ENCODE measurements at regions not wholly inside any gene's neighbourhood (a gene's known extent, or its start where the extent isn't known, plus 50 kb on each side); places are given as distances from the start of the nearest gene placed in this dataset.
"Not testable (repeated sequence)": the region's sequence is repeated elsewhere in the genome, so short reads cannot be mapped to it uniquely, and the experiment has no call there.

DNA sequence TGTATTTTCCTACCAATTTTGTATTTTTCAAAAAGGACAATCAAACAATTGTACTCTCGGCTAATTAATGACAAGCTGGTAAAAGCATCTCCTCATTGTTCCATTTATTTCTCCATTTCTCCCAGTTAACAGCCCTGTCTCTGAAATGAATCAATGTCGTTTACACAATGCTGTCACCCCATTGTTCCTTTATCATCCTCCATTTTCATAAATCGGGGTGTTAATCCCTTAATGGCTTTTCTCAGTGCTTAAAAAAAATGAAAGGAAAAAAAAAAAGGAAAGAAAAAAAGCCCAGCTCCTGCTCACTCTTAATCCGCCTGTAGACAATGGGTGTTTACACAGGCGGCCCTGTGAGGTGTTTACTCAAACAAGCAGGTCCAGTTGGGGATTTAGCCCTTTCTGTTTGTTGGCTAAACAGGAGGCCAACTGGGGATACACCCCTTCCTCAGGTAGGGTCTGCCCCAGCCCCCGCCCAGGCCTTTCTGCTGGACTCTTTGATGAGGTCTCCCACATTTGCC, 86.8 kb upstream of the SALL1 start:
- DNase-seq (no peak), FAIRE-seq (no peak)
- TF ChIP-seq CTCF (IDR thresholded peaks at IDR 0.05; ENCODE audit: borderline replicate concordance, extremely low read depth, insufficient read depth) = no peak
- Histone ChIP-seq H3K9ac (ENCODE audit: low read length in 3 of 3) (no peak overlapping the region), H3K27me3 (ENCODE audit: control insufficient read depth, insufficient read depth, low read length) (no peaks in the 10 kb centered on the region), H3K36me3 (ENCODE audit: control insufficient read depth in 2 of 3, insufficient read depth in 3 of 3, low read length in 3 of 3) (peaks cover 0 to 3% (median 0%) of the 10 kb centered on the region in 3 donors), H3K9me3 (ENCODE audit: control insufficient read depth in 2 of 3, insufficient read depth in 1 of 3, low read length in 3 of 3) (peaks cover 0 to 2% (median 0%) of the 10 kb centered on the region in 3 donors), H3K4me3 (ENCODE audit: low read length in 3 of 3) (no peak overlapping the region), H3K27ac (ENCODE audit: low read depth in 2 of 2, low read length in 2 of 2) (no peak overlapping the region), H3K4me1 (ENCODE audit: control insufficient read depth in 2 of 3, insufficient read depth in 2 of 3, low read depth in 1 of 3, low read length in 3 of 3) (no peaks in the 10 kb centered on the region)
- intact Hi-C loops (cut with DNase I) = no loop called here

GRCh38 chr16:51237207-51237606, 86.1 kb upstream of the SALL1 start:
- intact Hi-C loops (cut with DNase I) = no loop called here
- Histone ChIP-seq H3K9ac (ENCODE audit: low read length in 3 of 3) (no peak overlapping the region), H3K4me1 (ENCODE audit: control insufficient read depth in 2 of 3, insufficient read depth in 2 of 3, low read depth in 1 of 3, low read length in 3 of 3) (no peaks in the 10 kb centered on the region), H3K27ac (ENCODE audit: low read depth in 2 of 2, low read length in 2 of 2) (no peak overlapping the region), H3K4me3 (ENCODE audit: low read length in 3 of 3) (no peak overlapping the region), H3K27me3 (ENCODE audit: control insufficient read depth, insufficient read depth, low read length) (no peaks in the 10 kb centered on the region), H3K36me3 (ENCODE audit: control insufficient read depth in 2 of 3, insufficient read depth in 3 of 3, low read length in 3 of 3) (peaks cover 0 to 3% (median 0%) of the 10 kb centered on the region in 3 donors), H3K9me3 (ENCODE audit: control insufficient read depth in 2 of 3, insufficient read depth in 1 of 3, low read length in 3 of 3) (peaks cover 0 to 2% (median 0%) of the 10 kb centered on the region in 3 donors)
- no peak for TF ChIP-seq CTCF (IDR thresholded peaks at IDR 0.05; ENCODE audit: borderline replicate concordance, extremely low read depth, insufficient read depth)
- no peak for FAIRE-seq
- DNase-seq = no peak

DNA sequence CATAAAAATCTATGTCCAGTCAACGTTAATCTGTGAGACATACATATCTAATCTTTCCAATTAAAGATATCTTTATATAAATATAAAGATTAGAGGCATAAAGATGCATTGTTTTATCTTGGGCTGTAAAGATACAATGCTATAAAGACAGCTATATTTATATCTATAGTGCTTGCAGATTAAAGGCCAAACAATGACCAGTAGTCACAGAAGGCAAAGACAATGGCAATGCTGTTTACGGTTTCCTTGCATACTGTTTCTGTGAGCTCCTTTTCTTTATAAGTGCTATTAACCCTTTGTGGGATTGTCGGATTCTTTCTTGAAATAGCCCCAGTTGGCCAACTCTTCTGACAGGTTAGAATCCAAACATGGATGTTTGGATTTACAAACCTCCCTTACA, 85.5 kb upstream of the SALL1 start:
- FAIRE-seq (no peak), DNase-seq (no peak)
- Histone ChIP-seq H3K9me3 (ENCODE audit: control insufficient read depth in 2 of 3, insufficient read depth in 1 of 3, low read length in 3 of 3) (peaks cover 0 to 2% (median 0%) of the 10 kb centered on the region in 3 donors), H3K4me3 (ENCODE audit: low read length in 3 of 3) (no peak overlapping the region), H3K4me1 (ENCODE audit: control insufficient read depth in 2 of 3, insufficient read depth in 2 of 3, low read depth in 1 of 3, low read length in 3 of 3) (no peaks in the 10 kb centered on the region), H3K27ac (ENCODE audit: low read depth in 2 of 2, low read length in 2 of 2) (no peak overlapping the region), H3K27me3 (ENCODE audit: control insufficient read depth, insufficient read depth, low read length) (no peaks in the 10 kb centered on the region), H3K9ac (ENCODE audit: low read length in 3 of 3) (no peak overlapping the region), H3K36me3 (ENCODE audit: control insufficient read depth in 2 of 3, insufficient read depth in 3 of 3, low read length in 3 of 3) (peaks cover 0 to 3% (median 0%) of the 10 kb centered on the region in 3 donors)
- intact Hi-C loops (cut with DNase I) = no loop called here
- TF ChIP-seq CTCF (IDR thresholded peaks at IDR 0.05; ENCODE audit: borderline replicate concordance, extremely low read depth, insufficient read depth) = no peak

GRCh38 chr16:51231702-51232101, 80.6 kb upstream of the SALL1 start:
- Histone ChIP-seq H3K4me1 (ENCODE audit: control insufficient read depth in 2 of 3, insufficient read depth in 2 of 3, low read depth in 1 of 3, low read length in 3 of 3) (no peaks in the 10 kb centered on the region), H3K4me3 (ENCODE audit: low read length in 3 of 3) (no peak overlapping the region), H3K9ac (ENCODE audit: low read length in 3 of 3) (no peak overlapping the region), H3K27ac (ENCODE audit: low read depth in 2 of 2, low read length in 2 of 2) (no peak overlapping the region), H3K36me3 (ENCODE audit: control insufficient read depth in 2 of 3, insufficient read depth in 3 of 3, low read length in 3 of 3) (no peaks in the 10 kb centered on the region), H3K9me3 (ENCODE audit: control insufficient read depth in 2 of 3, insufficient read depth in 1 of 3, low read length in 3 of 3) (no peaks in the 10 kb centered on the region), H3K27me3 (ENCODE audit: control insufficient read depth, insufficient read depth, low read length) (no peaks in the 10 kb centered on the region)
- TF ChIP-seq CTCF (IDR thresholded peaks at IDR 0.05; ENCODE audit: borderline replicate concordance, extremely low read depth, insufficient read depth) = no peak
- FAIRE-seq (no peak), DNase-seq (no peak)
- intact Hi-C loops (cut with DNase I) = no loop called here

GRCh38 chr16:51230035-51230434, 79.0 kb upstream of the SALL1 start:
- H3K27me3 ChIP-seq (ENCODE audit: control insufficient read depth, insufficient read depth, low read length); H3K9ac ChIP-seq (ENCODE audit: low read length in 3 of 3); H3K27ac ChIP-seq (ENCODE audit: low read depth in 2 of 2, low read length in 2 of 2); intact Hi-C loops (cut with DNase I); H3K36me3 ChIP-seq (ENCODE audit: control insufficient read depth in 2 of 3, insufficient read depth in 3 of 3, low read length in 3 of 3); FAIRE-seq; H3K9me3 ChIP-seq (ENCODE audit: control insufficient read depth in 2 of 3, insufficient read depth in 1 of 3, low read length in 3 of 3); DNase-seq; H3K4me1 ChIP-seq (ENCODE audit: control insufficient read depth in 2 of 3, insufficient read depth in 2 of 3, low read depth in 1 of 3, low read length in 3 of 3); H3K4me3 ChIP-seq (ENCODE audit: low read length in 3 of 3): not testable (repeated sequence)
